Activated CD8-positive, alpha-beta memory T cell treated with anti-CD3 and anti-CD28 coated beads, Interleukin-2, amount 50 U/mL, for 1 hour (primary cell): ENCODE measurements at regions not wholly inside any gene's neighbourhood (a gene's known extent, or its start where the extent isn't known, plus 50 kb on each side); places are given as distances from the start of the nearest gene placed in this dataset.

Source experiments
- DNase-seq: peaks from one replicate; pipeline ENCODE4 v3.0.0-alpha.2; 2020; ENCODE audit errors: extremely low read depth

DNA sequence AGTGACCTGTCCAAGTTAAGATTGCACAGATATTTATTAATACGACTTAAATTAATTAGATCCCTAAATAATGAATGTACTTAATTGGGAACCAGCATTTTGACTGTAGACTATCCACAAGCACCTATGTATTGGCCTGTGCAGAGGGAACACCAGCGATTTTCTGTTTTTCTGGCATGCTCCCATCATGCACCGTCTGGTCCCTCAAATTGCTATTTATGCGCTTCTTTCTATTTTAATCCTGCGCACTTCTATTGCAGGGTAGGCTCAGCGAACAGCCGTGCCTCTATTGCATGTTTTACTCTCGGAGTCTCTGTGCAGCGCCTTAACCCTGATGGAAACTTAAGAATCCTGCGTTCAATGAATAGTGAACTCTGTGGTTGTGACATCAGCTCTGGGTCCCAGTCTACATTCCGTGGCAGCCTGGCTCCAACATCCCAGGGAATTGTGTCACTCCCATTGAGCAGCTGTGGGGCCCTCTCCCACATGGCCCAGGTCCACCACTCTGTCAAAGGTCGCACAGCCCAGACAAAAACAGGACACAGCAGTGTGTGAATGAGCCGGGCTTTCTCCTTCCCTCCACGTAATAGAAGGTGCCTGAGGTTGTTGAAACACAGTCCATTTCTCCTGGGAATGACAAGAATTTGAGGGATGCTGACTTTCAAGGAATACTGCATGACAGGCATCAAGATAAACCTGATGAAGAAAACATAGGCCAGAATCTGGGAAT, 239.7 kb upstream of the KLF6 start:
- no peak for DNase-seq

DNA sequence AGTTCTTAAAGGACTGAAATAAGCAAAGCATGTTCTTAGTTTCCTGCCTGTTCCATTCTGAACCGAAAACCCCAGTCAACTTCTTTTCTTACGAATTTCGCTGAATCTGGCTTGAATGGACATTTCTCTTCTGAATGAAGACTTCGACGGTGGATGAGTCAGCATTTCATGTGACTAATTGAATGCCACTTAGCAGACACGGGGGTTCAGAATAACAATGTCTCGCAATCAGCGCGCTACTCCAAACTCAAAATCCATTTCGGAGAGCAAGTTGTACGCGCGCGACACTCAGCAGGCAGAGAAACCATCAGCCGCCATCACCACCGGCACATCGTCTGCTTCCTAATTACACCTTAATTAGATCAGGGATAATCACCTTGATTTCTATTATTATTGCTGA, 239.0 kb upstream of the KLF6 start:
- no peak for DNase-seq

DNA sequence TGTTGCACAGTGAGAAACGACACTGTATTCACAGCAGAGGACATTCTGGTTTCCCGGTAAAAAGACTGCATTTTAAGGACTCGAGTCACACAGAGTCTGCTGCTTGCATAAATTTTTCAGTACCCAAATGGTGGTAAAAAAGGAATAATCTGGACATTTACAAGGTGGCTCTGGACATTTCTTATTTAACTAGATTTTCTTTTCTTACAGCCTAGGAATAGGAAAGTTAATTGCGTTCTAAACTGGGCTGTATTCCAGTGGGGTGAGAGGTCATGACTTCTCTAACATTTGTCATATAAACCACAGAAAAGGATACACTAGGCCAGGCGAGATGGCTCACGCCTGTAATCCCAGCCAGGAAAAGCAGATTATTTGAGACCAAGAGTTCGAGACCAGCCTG, 237.5 kb upstream of the KLF6 start:
- DNase-seq: no peak

DNA sequence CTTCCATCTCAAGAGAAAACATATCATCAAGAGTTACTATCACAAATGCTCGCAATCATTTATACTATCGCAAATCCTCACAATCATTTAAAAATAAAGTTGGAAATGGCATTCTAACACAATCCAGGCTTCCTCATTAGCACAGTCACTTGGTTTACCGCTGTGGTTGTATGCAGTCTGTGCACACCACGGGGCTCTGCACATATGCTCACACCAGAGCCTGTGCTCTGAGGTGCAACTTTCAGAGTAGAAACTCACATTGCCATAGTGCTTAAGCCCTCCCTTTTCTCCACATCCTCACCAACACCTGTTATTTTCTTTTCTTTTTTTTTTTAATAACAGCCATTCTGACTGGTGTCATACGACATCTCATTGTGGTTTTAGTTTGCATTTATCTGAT, 235.6 kb upstream of the KLF6 start:
- DNase-seq: no peak

DNA sequence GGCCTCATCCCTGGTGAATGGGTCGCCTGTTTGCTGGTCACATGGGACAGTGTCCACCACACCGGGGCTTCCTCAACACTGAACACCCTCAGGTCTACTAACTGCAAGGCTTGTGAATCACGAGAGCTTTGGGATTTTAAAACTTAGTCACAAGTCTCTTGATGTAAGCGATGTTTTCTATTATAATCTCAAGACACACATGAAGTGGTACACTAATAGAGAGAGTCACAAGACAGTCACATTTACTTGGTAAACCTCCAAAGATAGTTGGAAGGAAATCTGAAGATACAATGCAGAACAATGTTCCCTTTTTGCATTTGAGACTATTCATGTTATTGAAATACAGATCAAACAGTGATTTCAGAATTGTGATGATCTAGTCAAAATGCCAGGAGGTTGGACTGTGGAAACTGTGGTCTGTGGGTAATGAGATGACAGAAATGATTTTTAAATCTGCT, 233.1 kb upstream of the KLF6 start:
- DNase-seq: no peak

DNA sequence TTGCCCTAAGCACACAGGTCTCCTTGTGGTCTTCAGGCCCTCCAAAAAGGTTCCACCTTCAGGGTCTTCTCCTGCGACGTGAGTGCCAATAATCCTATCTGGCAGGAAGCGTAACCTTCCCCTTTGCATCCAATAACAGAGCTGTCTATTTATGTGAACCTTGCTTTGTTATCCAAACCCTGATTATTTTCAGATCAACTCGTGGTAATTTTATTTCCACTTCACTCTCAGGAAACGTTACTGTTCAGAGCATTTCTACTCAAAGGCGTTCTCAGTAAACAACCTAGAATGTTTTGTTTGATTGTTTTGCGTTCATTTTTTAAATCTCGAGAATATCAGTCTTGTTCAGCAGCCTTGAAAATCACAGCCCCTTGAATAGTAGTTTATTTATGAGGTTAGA, 232.3 kb upstream of the KLF6 start:
- no peak for DNase-seq

DNA sequence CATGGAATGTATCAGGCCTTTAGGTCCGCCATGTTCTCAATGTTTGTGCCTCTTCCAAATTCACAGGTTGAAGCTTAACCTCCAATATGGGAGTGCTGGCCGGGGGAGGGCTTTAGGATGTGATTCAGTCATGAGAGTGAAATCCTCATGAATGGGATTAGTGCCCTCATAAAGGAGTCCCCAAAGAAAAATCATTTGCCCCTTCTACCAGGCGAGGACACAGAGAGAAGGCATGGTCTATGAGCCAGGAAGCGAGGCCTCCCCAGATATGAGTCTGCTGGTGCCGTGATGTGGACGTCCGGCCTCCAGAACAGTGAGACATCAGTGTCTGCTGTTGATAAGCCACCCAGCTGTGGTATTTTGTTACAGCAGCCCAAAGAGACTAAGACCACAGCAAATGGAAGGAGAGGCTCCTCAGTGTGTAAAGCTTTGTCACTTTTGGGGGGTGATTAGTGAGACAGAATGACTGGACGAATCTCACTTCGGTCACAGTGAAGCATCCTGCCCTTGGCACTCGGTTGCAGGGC, 231.3 kb upstream of the KLF6 start:
- no peak for DNase-seq

DNA sequence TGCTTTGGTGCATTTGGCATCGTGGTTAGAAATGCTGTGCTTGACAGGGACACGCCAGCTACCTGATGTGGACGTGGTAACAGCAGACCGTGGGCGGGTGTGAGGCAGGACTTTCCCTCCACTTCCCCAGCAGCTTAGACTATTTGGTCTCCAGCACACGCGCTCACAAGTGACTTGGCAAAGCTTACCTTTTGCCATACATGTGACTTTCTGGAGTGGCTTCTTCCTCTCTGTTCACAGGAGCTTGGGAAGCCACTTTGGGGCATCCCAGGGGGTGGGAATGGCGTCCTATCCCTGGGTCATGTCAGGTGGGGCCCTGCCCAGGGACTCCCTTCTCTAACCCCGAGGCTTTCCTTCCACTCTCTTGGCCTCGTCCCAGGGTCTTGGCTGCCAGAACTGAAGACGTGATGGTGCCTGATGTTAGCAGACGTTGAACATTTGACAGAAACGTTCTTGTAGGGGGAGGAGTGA, 228.7 kb upstream of the KLF6 start:
- DNase-seq: no peak

DNA sequence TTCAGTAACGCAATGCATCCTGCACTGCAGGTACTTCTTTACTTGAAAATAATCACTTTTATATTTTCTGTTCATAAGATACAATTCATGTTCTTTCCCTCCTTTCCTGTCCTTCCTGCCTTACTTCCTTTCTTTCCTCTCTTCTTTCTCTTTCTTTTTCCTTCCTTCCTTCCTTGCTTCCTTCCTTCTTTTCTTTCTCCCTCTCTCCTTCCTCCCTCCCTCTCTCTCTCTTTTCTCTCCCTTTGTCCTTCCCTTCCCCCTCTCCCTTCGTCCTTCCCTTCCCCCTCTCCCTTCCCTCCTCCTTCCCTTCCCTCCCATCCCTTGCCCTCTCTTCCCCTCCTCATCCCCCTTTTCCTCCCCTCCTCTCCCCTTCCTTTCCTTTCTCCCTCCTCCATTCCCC, 227.8 kb upstream of the KLF6 start:
- DNase-seq: no peak

DNA sequence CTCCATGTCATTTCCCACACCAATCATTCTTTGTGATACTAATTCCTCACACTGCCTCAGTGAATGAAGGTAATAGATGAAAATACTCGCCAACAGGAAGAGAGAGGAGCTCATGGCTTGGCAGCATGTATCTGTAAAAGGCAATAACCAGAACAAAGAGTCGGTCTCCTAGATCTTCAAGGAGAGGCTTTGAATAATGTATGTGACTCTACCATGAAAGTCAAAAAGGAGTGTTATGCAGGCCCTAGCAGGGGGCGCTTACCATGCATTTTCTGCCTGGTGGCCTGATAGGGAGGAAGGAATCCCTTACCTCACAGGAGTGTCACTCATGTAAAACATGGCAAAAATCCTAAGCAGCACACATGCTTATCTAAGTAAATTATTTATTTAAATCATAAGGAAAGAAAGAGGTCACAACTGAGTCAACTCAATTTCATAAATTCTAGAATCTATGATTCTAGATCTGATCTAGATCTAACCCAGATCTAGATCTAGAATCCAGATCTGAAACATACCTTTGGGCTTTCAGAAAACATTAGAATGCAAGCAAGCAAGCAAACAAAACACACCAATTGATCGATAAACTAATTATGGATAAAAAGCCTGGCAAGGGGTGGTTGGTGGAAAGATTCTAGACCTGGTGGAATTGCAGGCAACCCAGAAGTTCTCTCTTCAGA, 226.3 kb upstream of the KLF6 start:
- no peak for DNase-seq

DNA sequence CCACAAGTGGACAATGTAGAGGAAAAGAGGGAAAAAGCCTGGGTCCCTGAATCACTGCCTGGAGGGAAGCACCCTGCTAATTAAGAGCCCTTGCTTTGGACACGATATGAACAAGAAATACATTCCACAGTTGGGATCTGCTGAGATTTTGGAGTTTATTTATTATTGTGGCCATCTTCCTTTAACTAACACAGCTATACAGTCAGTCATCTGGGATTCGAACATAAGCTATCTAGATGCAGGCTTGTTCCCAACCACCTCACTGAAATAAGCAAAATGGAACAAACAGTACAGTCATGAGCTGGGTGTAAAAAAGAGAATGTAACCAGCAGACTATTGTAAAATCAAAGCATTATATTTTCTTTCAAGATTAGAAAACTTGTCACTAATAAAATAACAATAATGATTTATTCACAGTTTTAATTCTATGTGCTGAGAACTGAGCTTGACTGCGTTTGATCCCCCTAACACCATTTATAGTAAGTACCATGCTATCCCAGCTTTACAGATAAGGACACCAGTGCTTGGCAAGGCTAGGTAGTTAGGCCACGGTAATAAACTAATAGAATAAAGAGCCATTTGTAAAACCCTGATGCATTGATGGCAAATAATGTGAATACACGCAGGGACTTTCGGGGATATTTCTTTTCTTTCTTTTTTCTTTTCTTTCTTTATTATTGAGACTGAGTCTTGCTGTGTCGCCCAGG, 223.8 kb upstream of the KLF6 start:
- DNase-seq: no peak

DNA sequence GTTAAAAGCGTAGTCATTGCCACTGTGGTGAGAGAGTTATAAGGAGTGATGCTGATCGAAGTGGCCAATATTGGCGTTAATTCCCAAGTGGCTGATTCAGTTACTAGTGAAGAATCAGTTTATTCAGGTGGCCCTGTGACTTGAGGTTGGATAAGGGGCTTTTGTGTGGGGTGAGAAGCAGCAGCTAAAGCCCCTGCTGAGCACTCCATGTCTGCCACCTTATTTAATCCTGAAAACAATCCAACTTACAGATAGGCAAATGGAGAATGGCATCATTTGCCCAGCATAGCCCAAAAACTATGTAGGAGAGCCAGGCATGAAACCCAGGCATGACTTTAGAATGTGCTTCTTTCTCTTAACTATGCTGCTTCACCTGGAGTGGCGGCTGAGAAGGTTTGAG, 222.8 kb upstream of the KLF6 start:
- no peak for DNase-seq

DNA sequence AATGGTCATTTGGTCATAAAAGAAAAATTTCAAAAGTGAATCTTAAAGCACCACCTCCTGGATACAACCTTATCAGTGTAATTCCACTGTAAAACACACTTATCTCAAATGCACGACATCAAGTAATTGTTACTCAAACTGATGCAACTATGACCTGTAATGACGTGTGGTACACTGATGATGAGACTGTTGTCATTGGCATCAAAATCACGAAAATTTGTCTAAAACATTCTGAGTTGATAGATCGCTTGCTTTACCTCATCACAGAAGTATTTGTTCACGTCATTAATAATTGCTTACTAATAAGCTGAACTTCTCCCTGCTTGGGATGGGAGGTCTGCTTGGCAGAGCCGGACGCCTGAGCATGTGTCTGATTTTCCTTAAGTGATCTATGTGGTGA, 221.8 kb upstream of the KLF6 start:
- no peak for DNase-seq

DNA sequence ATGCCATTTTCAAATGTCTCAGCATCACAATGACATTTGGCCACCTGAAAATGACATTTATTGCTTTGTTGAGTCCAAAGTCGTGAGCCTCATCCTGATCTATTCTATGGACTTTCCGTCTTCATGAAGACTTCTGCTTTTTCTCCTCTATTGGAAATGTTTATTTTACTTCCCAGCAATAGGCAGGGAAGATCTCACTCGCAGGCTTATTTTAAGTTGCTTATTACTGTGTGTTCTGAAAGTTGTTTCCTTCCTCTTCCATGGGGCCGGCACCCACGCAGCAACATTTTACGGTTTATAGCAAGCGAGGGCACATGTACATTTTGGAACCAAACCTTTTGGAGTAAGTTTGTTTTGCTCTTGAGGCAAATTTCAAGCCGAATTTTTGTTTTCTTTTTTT, 221.0 kb upstream of the KLF6 start:
- no peak for DNase-seq

DNA sequence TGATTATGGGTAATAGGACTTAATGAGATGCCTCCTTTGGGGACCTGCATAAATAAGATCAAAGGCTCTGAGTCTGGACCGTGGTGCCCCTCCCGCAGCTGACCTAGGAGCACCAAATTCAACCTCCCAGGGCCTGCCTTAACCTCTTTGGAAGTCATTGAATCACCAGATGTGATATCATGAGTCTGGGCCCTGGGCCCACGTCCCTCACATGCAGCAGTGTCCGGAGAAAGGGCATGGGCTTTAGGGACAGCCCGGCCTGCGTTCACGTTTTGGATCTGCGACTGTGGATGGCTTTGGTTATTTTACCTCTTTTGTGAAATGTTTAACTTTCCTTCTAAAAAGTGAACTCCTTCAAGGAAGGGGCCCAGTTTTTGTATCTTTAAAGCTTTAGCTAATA, 220.0 kb upstream of the KLF6 start:
- DNase-seq: no peak

DNA sequence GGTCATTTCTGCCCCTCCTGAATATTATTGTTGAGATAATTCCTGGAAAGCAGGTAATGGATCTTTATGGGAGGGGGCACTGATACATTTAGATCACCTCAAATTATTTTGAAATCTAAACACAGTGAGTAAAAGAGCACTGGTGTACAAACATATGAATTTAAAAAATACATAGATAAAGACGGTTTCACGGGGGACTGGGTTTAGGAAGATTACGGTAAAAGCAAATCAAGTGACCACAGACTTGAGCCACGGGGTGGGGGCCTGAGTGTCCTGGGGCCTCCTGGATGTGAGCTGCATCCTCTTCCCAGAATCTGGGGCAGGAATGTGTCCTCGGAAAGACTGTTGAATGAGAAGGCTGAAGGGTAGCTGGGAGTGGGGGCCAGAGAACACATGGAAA, 219.1 kb upstream of the KLF6 start:
- no peak for DNase-seq

DNA sequence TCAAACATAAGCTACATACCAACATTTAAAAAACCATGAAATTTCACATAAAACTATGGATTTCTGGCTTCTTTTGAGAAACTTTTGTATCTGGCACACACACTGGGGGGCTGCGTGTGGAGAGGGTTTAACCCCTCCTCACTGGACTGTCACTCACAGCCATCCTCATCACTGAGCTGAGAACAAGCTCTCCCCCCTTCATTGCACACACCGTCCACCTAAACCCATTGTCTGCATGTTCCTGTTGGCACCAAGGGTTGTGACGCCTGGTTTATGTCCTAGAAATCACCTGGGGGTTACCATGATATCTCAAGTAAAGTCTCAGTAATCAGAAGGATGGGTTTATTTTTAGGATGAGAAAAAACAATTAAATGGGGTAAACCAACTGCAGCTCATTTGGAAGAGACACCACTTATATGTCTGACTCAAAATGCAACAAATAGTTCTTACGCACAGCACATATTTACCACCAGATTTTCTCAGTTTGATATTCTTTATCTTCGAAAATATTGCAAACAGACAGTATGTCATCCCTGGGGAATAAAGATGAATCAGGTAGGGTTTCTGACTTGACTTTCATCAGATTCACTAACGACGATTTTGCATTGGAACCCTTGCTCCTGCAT, 218.5 kb upstream of the KLF6 start:
- DNase-seq: no peak

DNA sequence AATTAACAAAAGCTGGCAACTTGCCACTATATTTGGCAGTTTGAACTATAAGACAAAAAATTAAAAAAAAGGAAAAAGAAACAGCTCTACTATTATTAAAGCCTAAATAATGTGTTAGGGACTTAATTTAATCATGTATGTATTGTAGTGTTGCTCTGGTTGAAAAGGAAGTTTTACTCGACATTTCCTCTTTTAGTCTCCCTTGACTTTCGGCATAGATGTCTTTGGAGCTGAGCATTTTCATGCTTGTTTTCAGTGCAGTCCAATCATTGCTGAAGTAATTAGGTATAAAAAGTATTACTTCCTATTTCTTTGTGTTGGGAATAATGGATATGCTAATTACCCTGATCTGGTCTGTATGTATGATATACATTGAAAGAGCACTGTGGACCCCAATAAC, 216.8 kb upstream of the KLF6 start:
- no peak for DNase-seq

DNA sequence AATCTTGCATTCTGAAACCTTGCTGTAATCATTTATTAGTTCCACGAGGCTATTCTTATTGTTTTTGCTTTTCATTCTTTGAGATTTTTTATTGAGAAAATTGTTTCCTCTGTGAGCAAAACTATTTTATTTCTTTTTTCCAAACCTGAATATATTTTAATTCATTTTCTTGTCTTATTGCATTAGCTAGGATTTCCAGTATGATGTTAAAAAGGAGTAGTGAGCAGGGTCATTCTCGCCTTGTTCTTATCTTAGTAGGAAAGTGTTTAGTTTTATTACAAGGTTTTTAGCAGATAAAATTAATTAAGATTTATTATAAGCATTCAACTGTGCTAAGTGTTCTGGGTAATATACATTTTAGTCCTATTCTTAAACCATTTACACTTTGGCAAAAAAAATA, 214.6 kb upstream of the KLF6 start:
- DNase-seq: no peak

DNA sequence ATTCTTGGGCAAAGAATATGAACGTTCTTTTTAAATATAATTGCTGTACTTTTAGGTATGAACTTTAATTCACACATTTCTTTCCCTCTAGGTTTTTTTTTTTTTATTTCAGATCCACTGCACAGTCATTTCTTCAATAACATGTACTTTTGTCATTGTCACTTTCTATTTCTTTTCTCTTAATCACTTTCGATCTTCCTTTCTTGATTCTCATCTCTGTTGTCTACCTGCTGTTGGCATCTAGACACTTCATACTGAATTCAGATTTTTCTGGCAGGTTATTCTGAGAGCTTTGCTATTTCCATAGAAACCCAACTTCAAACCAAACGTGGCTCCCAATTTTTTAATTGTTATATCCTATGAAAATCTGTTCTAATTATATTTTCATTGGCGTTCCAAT, 211.7 kb upstream of the KLF6 start:
- no peak for DNase-seq

DNA sequence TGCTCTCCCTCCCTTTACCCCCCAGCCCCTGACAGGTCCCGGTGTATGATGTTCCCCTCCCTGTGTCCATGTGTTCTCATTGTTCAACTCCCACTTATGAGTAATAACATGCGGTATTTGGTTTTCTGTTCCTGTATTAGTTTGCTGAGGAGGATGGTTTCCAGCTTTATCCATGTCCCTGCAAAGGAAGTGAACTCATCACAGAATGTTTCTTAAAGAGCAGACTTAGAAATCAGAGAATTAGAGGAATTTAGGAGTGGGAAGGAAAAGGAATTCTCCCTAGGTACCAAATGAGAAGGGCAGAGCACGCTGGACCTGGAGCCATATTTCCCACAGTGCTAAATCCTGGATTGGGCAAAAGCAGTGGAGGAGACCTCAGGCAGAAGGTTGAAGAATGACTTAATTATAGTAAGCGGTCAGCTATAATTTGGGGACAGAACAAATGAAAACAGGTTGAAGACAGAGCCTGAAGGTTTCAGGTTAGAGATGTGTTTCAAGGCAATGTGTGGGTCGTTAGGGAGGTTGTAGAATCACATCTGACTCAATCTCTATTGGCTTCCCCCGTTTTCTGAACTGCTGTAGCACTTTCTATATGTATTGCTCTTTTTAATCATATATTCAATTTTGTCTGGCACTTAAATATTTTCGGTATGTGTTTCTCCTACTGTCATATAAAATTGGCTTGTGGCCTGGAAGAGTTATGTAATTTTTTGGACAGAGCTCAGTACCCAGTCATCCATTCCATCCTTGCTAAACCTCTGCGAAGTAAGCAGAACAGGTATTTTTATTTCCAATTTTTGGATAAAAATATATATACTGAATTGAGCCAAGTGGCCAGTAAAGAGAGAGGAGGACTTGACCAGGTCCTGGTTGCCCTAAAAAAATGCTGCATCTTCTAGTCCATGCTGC, 210.5 kb upstream of the KLF6 start:
- DNase-seq: no peak
